Endodermal cell (in vitro differentiated cells): ENCODE measurements at regions not wholly inside any gene's neighbourhood (a gene's known extent, or its start where the extent isn't known, plus 50 kb on each side); places are given as distances from the start of the nearest gene placed in this dataset.

Source experiments
- DNase-seq: peaks from one replicate; pipeline ENCODE4 v3.0.0-alpha.2; 2017
- H3K27ac ChIP-seq: 2 replicates; pipeline ENCODE4 v1.5.1; 2013; ENCODE audit warnings: mild to moderate bottlenecking, low read depth, low read length, moderate library complexity
- H3K27me3 ChIP-seq: 2 replicates; pipeline ENCODE4 v1.6.1; 2013; ENCODE audit warnings: mild to moderate bottlenecking, low read length, moderate library complexity; ENCODE audit not compliant: insufficient read depth, control insufficient read depth, poor library complexity, severe bottlenecking
- H3K36me3 ChIP-seq: 2 replicates; pipeline ENCODE4 v1.7.0; 2013; ENCODE audit warnings: mild to moderate bottlenecking, low read length, moderate library complexity; ENCODE audit not compliant: control insufficient read depth, insufficient read depth
- H3K4me1 ChIP-seq: one replicate; pipeline ENCODE4 v1.7.0; 2013; ENCODE audit warnings: low read length; ENCODE audit not compliant: control insufficient read depth, insufficient read depth
- H3K4me3 ChIP-seq: 2 replicates; pipeline ENCODE4 v1.5.1; 2013; ENCODE audit warnings: mild to moderate bottlenecking, low read length, moderate library complexity
- H3K9ac ChIP-seq: 2 replicates; pipeline ENCODE4 v1.6.1; 2013; ENCODE audit warnings: mild to moderate bottlenecking, low read length, moderate library complexity; ENCODE audit not compliant: poor library complexity, severe bottlenecking; ENCODE audit errors: extremely low read depth
- H3K9me3 ChIP-seq: 2 replicates; pipeline ENCODE4 v1.6.1; 2013; ENCODE audit warnings: mild to moderate bottlenecking, low read length, moderate library complexity; ENCODE audit not compliant: control insufficient read depth
- H3K27ac Mint-ChIP-seq: 2 replicates; pipeline ENCODE4 v1.8.0; 2020; ENCODE audit warnings: mixed read lengths
- H3K27me3 Mint-ChIP-seq: 2 replicates; pipeline ENCODE4 v1.8.0; 2021; ENCODE audit warnings: mild to moderate bottlenecking, mixed read lengths; ENCODE audit not compliant: insufficient read depth
- H3K36me3 Mint-ChIP-seq: 2 replicates; pipeline ENCODE4 v1.8.0; 2020; ENCODE audit warnings: low read depth, mixed read lengths
- H3K4me1 Mint-ChIP-seq: 2 replicates; pipeline ENCODE4 v1.8.0; 2020; ENCODE audit warnings: mixed read lengths
- H3K4me3 Mint-ChIP-seq: 2 replicates; pipeline ENCODE4 v1.8.0; 2020; ENCODE audit warnings: mild to moderate bottlenecking, moderate library complexity, mixed read lengths
- H3K9me3 Mint-ChIP-seq: 2 replicates; pipeline ENCODE4 v1.8.0; 2020; ENCODE audit warnings: mild to moderate bottlenecking, mixed read lengths
- WGBS, 2 experiments: methylation state at CpG; one replicate each; pipeline versions ENCODE4 v1.1.5 to v1.1.7; 2013; ENCODE audit warnings: missing lambda C conversion rate in 2 of 2, mixed read lengths in 1 of 2; ENCODE audit not compliant: insufficient coverage in 1 of 2, insufficient read length in 1 of 2; 5-methylcytosine and 5-hydroxymethylcytosine counted together
- TF ChIP-seq, protein P1 (sequence below): fragments of 200-600 bp; sonication (generic); conservative IDR thresholded peaks from 2 replicates; pipeline ENCODE4 v1.5.0; 2021; ENCODE audit warnings: antibody characterized with exemption, mild to moderate bottlenecking

DNA sequence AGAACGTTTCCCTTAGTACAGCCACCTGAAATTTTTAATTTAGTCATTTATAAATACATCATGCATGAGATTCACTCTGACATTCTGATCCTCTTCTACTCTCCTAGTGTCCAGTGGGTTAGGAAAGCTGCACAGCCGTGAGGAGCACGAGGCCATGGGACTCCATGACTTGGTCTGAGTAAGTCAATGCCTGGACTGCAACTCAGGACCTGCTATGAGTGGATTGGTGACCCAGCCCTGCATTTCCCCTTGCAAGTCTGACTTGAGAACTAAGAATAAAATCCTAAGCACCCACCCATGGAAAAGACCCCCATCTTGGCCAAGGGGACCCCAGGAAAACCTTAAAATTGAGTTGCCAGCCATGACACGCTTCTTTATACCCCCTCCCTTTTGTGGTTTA, 237.6 kb upstream of the HDAC4 start:
- Mint-ChIP-seq H3K4me3 (no peak overlapping the region), H3K4me1 (no peaks in the 10 kb centered on the region), H3K9me3 (peaks cover 11% of the 10 kb centered on the region), H3K36me3 (no peaks in the 10 kb centered on the region), H3K27me3 (peaks cover 2% of the 10 kb centered on the region), H3K27ac (no peak overlapping the region)
- no peak overlapping the region for H3K4me3 ChIP-seq
- H3K9me3 ChIP-seq = peaks cover 5% of the 10 kb centered on the region
- WGBS, 2 experiments = 91 to 96% methylated on average over 3 to 4 of the region's 4 CpGs
- H3K9ac ChIP-seq = no peak overlapping the region
- no peaks in the 10 kb centered on the region for H3K27me3 ChIP-seq
- no peak overlapping the region for H3K27ac ChIP-seq
- no peaks in the 10 kb centered on the region for H3K4me1 ChIP-seq
- no peaks in the 10 kb centered on the region for H3K36me3 ChIP-seq
- DNase-seq = no peak
- TF ChIP-seq, protein P1, sequence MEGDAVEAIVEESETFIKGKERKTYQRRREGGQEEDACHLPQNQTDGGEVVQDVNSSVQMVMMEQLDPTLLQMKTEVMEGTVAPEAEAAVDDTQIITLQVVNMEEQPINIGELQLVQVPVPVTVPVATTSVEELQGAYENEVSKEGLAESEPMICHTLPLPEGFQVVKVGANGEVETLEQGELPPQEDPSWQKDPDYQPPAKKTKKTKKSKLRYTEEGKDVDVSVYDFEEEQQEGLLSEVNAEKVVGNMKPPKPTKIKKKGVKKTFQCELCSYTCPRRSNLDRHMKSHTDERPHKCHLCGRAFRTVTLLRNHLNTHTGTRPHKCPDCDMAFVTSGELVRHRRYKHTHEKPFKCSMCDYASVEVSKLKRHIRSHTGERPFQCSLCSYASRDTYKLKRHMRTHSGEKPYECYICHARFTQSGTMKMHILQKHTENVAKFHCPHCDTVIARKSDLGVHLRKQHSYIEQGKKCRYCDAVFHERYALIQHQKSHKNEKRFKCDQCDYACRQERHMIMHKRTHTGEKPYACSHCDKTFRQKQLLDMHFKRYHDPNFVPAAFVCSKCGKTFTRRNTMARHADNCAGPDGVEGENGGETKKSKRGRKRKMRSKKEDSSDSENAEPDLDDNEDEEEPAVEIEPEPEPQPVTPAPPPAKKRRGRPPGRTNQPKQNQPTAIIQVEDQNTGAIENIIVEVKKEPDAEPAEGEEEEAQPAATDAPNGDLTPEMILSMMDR = no peak

- no peaks in the 10 kb centered on the region for H3K36me3 Mint-ChIP-seq
- WGBS, 2 experiments = 92 to 100% methylated on average over 1 to 3 of the region's 3 CpGs
- H3K36me3 ChIP-seq = no peaks in the 10 kb centered on the region
- H3K9me3 Mint-ChIP-seq = peaks cover 11% of the 10 kb centered on the region
- H3K4me1 ChIP-seq = no peaks in the 10 kb centered on the region
- H3K4me3 ChIP-seq = no peak overlapping the region
- H3K4me3 Mint-ChIP-seq = no peak overlapping the region
- H3K27ac ChIP-seq = no peak overlapping the region
- TF ChIP-seq, protein P1 = no peak
- DNase-seq = no peak
- H3K27ac Mint-ChIP-seq = no peak overlapping the region
- peaks cover 2% of the 10 kb centered on the region for H3K27me3 Mint-ChIP-seq
- H3K9me3 ChIP-seq = no peaks in the 10 kb centered on the region
- no peaks in the 10 kb centered on the region for H3K27me3 ChIP-seq
- H3K4me1 Mint-ChIP-seq = no peaks in the 10 kb centered on the region
- no peak overlapping the region for H3K9ac ChIP-seq
Observed at GRCh38 chr2:239636808-239637207, 236.0 kb upstream of the HDAC4 start.

- peaks cover 11% of the 10 kb centered on the region for H3K9me3 Mint-ChIP-seq
- WGBS, 2 experiments = 94% methylated on average over 3 to 4 of the region's 4 CpGs
- H3K36me3 Mint-ChIP-seq = no peaks in the 10 kb centered on the region
- no peaks in the 10 kb centered on the region for H3K4me1 Mint-ChIP-seq
- H3K4me3 ChIP-seq = no peak overlapping the region
- peaks cover 2% of the 10 kb centered on the region for H3K27me3 Mint-ChIP-seq
- H3K4me1 ChIP-seq = no peaks in the 10 kb centered on the region
- H3K4me3 Mint-ChIP-seq = no peak overlapping the region
- no peaks in the 10 kb centered on the region for H3K36me3 ChIP-seq
- H3K9ac ChIP-seq = no peak overlapping the region
- H3K9me3 ChIP-seq = no peaks in the 10 kb centered on the region
- DNase-seq = no peak
- no peak overlapping the region for H3K27ac ChIP-seq
- no peak overlapping the region for H3K27ac Mint-ChIP-seq
- H3K27me3 ChIP-seq = no peaks in the 10 kb centered on the region
- TF ChIP-seq, protein P1 = no peak
Observed at GRCh38 chr2:239634769-239635168, 233.9 kb upstream of the HDAC4 start.
